AG09309 (cell line): ENCODE measurements at regions not wholly inside any gene's neighbourhood (a gene's known extent, or its start where the extent isn't known, plus 50 kb on each side); places are given as distances from the start of the nearest gene placed in this dataset.

ENCODE experiments used
- DNase-seq: peaks from one replicate; pipeline ENCODE4 v3.0.0-alpha.2; 2010; ENCODE audit warnings: low read depth
- H3K4me3 ChIP-seq: 2 replicates; pipeline ENCODE4 v1.5.1; 2011; ENCODE audit warnings: mild to moderate bottlenecking, low read depth, low read length, moderate library complexity; ENCODE audit not compliant: control insufficient read depth
- CTCF ChIP-seq: IDR thresholded peaks from 2 replicates; pipeline ENCODE4 v1.5.1; 2011; ENCODE audit warnings: mild to moderate bottlenecking, low read depth, low read length, inconsistent platforms; ENCODE audit not compliant: insufficient read depth, control insufficient read depth; ENCODE audit errors: missing control alignments

- no peak for TF ChIP-seq CTCF
- no peak for DNase-seq
- H3K4me3 ChIP-seq, result no peak overlapping the region
Measured at GRCh38 chr7:145489609-145490008, 627.0 kb upstream of the CNTNAP2 start.

GRCh38 chr7:145488816-145489215 lies 627.8 kb upstream of the CNTNAP2 start:
- no peak for DNase-seq
- TF ChIP-seq CTCF, result no peak

GRCh38 chr7:145481985-145482384 lies 634.6 kb upstream of the CNTNAP2 start:
- DNase-seq, result no peak
- TF ChIP-seq CTCF, result no peak
- no peak overlapping the region for H3K4me3 ChIP-seq

More at GRCh38 chr7:145488816-145489215, 627.8 kb upstream of the CNTNAP2 start:
- no peak overlapping the region for H3K4me3 ChIP-seq

GRCh38 chr7:145478541-145478940 lies 638.1 kb upstream of the CNTNAP2 start:
- TF ChIP-seq CTCF, result no peak
- no peak for DNase-seq
- no peak overlapping the region for H3K4me3 ChIP-seq

- TF ChIP-seq CTCF, result no peak
- H3K4me3 ChIP-seq, result no peak overlapping the region
- no peak for DNase-seq
Measured at GRCh38 chr7:145474009-145474686, 638.3 kb upstream of the TPK1 start.

- no peak for TF ChIP-seq CTCF
- no peak for DNase-seq
- H3K4me3 ChIP-seq, result no peak overlapping the region
Measured at GRCh38 chr7:145471883-145472282, 636.0 kb upstream of the TPK1 start.
